Body of pancreas (tissue), 4 donors: ENCODE measurements at regions not wholly inside any gene's neighbourhood (a gene's known extent, or its start where the extent isn't known, plus 50 kb on each side); places are given as distances from the start of the nearest gene placed in this dataset.

Experiments
- ATAC-seq: fragments of 150-250 bp; one replicate; pipeline ENCODE4 v1.9.1; 2016
- DNase-seq, 4 donors: peaks; one replicate each; pipeline ENCODE4 v3.0.0-alpha.2; 2019
- H3K27ac ChIP-seq, 4 donors: fragments of 200-600 bp; sonication (generic); 1 replicate in 3 of 4; 2 replicates in 1 of 4; pipeline versions ENCODE4 v1.5.1 to v1.6.1; 2016 to 2019; ENCODE audit warnings: mild to moderate bottlenecking in 1 of 4, mixed read lengths in 1 of 4, moderate library complexity in 1 of 4
- H3K27me3 ChIP-seq, 2 donors: fragments of 200-600 bp; sonication (generic); one replicate each; pipeline ENCODE4 v1.6.0; 2016; ENCODE audit warnings: mild to moderate bottlenecking in 1 of 2
- H3K36me3 ChIP-seq, 2 donors: fragments of 200-600 bp; sonication (generic); replicated peaks in 1 of 2; 2 replicates each; pipeline ENCODE4 v1.5.1; 2016; ENCODE audit warnings: low read depth in 2 of 2; ENCODE audit not compliant: insufficient read depth in 1 of 2
- H3K4me1 ChIP-seq: fragments of 200-600 bp; sonication (generic); one replicate; pipeline ENCODE4 v1.6.0; 2016
- H3K4me3 ChIP-seq, 2 donors: fragments of 200-600 bp; sonication (generic); 1 replicate in 1 of 2; 2 replicates in 1 of 2; pipeline ENCODE4 v1.5.1; 2016 to 2019
- H3K9me3 ChIP-seq, 3 donors: fragments of 200-600 bp; sonication (generic); 1 replicate in 2 of 3; 2 replicates in 1 of 3; pipeline ENCODE4 v1.5.1; 2016
- CTCF ChIP-seq, 7 experiments: fragments of 450-650 bp in 4 of 7; fragments of 200-600 bp in 3 of 7; sonication (generic) in 3 of 7; IDR thresholded peaks; one replicate each; pipeline ENCODE4 v1.5.1; 2016 to 2019; ENCODE audit warnings: antibody characterized with exemption in 7 of 7
- POLR2A ChIP-seq, 3 donors: fragments of 450-650 bp; IDR thresholded peaks; one replicate each; pipeline ENCODE4 v1.6.1; 2016; ENCODE audit warnings: antibody characterized with exemption in 3 of 3, mild to moderate bottlenecking in 2 of 3
- WGBS, 2 donors: methylation state at CpG; one replicate each; pipeline ENCODE4 v1.1.5; 2017; 5-methylcytosine and 5-hydroxymethylcytosine counted together
- intact Hi-C: fragments of 100-400 bp; cut with DNase I; formaldehyde crosslinking; loops from one replicate; pipeline ENCODE4 v1.15.1; 2023

GRCh38 chr13:44870456-44870929 lies 118.8 kb downstream of the NUFIP1 start:
- H3K4me1 ChIP-seq: peaks cover 73% of the 10 kb centered on the region
- WGBS, 2 donors: 19 to 22% methylated on average over 5 to 6 of the region's 6 CpGs
- intact Hi-C loops: no loop called here
- ATAC-seq (peak; percentile 94), DNase-seq (peak; percentile 98 to 99 (median 99))
- no peaks in the 10 kb centered on the region for H3K9me3 ChIP-seq
- no peaks in the 10 kb centered on the region for H3K36me3 ChIP-seq
- no peaks in the 10 kb centered on the region for H3K27me3 ChIP-seq
- TF ChIP-seq POLR2A (IDR thresholded peaks at IDR 0.05): peak; percentile 49 to 81 (median 76)
- peak in 4 of 7 experiments; percentile 60 to 67 (median 64) for TF ChIP-seq CTCF (IDR thresholded peaks at IDR 0.05)
- peak overlapping the region; percentile 82 to 88 (median 86) for H3K27ac ChIP-seq
- H3K4me3 ChIP-seq: no peak overlapping the region

GRCh38 chr13:44869167-44869566 lies 120.1 kb downstream of the NUFIP1 start:
- intact Hi-C loops: no loop called here
- 61 to 71% methylated on average over 6 to 7 of the region's 7 CpGs for WGBS, 2 donors
- Histone ChIP-seq H3K9me3 (no peaks in the 10 kb centered on the region), H3K4me1 (peaks cover 62% of the 10 kb centered on the region), H3K4me3 (no peak overlapping the region), H3K27ac (peak overlapping the region in 3 of 4 donors; percentile 82 to 88 (median 87)), H3K27me3 (no peaks in the 10 kb centered on the region), H3K36me3 (no peaks in the 10 kb centered on the region)
- TF ChIP-seq CTCF (IDR thresholded peaks at IDR 0.05): no peak
- ATAC-seq: no peak
- no peak for DNase-seq

GRCh38 chr13:44868397-44868796 lies 120.9 kb downstream of the NUFIP1 start:
- no peak for DNase-seq
- peak overlapping the region in 1 of 4 donors; percentile 87 for H3K27ac ChIP-seq

GRCh38 chr13:44867825-44868224 lies 121.4 kb downstream of the NUFIP1 start:
- Histone ChIP-seq H3K27me3 (no peaks in the 10 kb centered on the region), H3K36me3 (no peaks in the 10 kb centered on the region), H3K27ac (no peak overlapping the region), H3K4me3 (no peak overlapping the region), H3K9me3 (no peaks in the 10 kb centered on the region), H3K4me1 (peaks cover 49% of the 10 kb centered on the region)
- intact Hi-C loops: no loop called here
- TF ChIP-seq CTCF (IDR thresholded peaks at IDR 0.05) (no peak), POLR2A (IDR thresholded peaks at IDR 0.05) (no peak)
- no peak for DNase-seq
- no peak for ATAC-seq
- 79 to 86% methylated on average over 9 of the region's 9 CpGs for WGBS, 2 donors

More at GRCh38 chr13:44868397-44868796, 120.9 kb downstream of the NUFIP1 start:
- Histone ChIP-seq H3K4me1 (peaks cover 54% of the 10 kb centered on the region), H3K36me3 (no peaks in the 10 kb centered on the region), H3K27me3 (no peaks in the 10 kb centered on the region), H3K9me3 (no peaks in the 10 kb centered on the region), H3K4me3 (no peak overlapping the region)
- 93 to 98% methylated on average over 3 of the region's 3 CpGs for WGBS, 2 donors
- TF ChIP-seq CTCF (IDR thresholded peaks at IDR 0.05): no peak
- TF ChIP-seq POLR2A (IDR thresholded peaks at IDR 0.05): no peak
- ATAC-seq: no peak
- intact Hi-C loops: no loop called here

GRCh38 chr13:44866411-44866911 lies 122.8 kb downstream of the NUFIP1 start:
- Histone ChIP-seq H3K4me3 (no peak overlapping the region), H3K9me3 (no peaks in the 10 kb centered on the region), H3K27ac (no peak overlapping the region), H3K4me1 (peaks cover 35% of the 10 kb centered on the region), H3K36me3 (no peaks in the 10 kb centered on the region), H3K27me3 (no peaks in the 10 kb centered on the region)
- no peak for DNase-seq
- WGBS, 2 donors: 93 to 95% methylated on average over 4 of the region's 4 CpGs
- TF ChIP-seq POLR2A (IDR thresholded peaks at IDR 0.05) (no peak), CTCF (IDR thresholded peaks at IDR 0.05) (no peak)
- intact Hi-C loops: no loop called here
- no peak for ATAC-seq
